ENCODE measurements at regions not wholly inside any gene's neighbourhood (a gene's known extent, or its start where the extent isn't known, plus 50 kb on each side); places are given as distances from the start of the nearest gene placed in this dataset.

DNA sequence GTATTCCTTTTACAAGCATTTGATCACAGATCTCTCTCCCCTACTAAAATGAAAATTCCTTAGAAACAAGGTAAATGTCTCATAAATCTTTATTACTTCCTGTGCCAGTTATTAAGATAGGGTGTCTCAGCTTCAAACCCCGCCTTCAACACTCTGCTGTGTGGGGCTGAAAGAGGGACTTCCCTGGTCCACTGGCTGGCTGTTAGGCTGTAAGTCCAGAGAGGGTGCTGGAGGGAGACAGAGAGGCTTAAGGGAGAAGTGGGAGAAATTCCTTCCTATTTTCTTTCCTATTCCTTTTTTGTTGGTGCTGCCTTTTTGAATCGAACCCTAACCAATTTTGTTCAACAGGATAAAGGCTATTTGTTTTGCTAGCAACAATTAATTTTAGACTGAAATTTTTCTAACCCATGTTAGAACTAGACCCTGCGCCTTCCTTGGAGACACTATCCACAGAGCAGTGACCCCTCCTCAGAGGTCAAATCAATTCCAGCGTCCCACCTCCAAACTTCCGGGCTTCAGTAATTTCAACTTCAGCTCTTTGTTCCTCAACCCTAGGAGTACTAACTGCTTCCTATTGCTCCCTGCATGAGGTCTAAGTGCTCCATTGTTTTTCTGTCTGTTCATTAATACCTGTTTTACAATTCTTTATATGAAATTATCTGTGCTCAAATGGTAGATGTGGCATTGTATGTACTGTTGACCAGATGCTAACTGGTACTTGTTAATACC lies 207.5 kb upstream of the OPRM1 start (continued):
- no peak for TF ChIP-seq HIVEP1 (CRISPR knock-in tag; IDR thresholded peaks at IDR 0.05)
- no peak for TF ChIP-seq DR1 (CRISPR knock-in tag; IDR thresholded peaks at IDR 0.05)
- TF ChIP-seq MIER2 (CRISPR knock-in tag; IDR thresholded peaks at IDR 0.05): no peak

DNA sequence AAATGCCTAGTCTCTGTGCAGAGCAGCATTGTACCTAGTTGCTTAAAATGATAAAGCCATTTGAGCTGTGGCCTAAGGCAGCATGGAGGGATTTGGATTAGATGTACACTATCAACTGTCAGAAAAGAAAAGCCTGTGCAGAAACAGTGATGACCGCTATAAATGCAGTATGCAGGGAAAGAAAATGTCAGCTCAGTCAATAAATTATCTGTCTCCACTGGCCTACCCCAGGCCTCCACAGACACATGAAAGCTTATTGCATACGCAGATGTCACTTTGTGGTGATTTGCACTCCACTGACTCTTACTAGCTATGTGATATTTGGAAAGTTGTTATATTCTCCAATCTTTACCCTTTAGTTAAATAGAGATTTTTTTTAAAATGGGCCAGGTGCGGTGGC lies 221.9 kb upstream of the OPRM1 start:
- BruUV-seq (replicated peaks): no TSS peak
- Histone ChIP-seq H3K36me3 (replicated peaks in 1 of 2; ENCODE audit: control insufficient read depth in 1 of 2, insufficient read depth in 2 of 2, low read length in 2 of 2) (no peaks in the 10 kb centered on the region), H4K20me1 (ENCODE audit: insufficient read depth, low read length) (no peaks in the 10 kb centered on the region), H3K27me3 (ENCODE audit: control insufficient read depth in 1 of 2, insufficient read depth in 2 of 2, low read length in 2 of 2) (no peaks in the 10 kb centered on the region), H3K4me2 (ENCODE audit: low read depth, low read length) (no peak overlapping the region), H3K4me1 (ENCODE audit: insufficient read depth, low read length) (no peaks in the 10 kb centered on the region), H3K4me3 (replicated peaks in 1 of 3; ENCODE audit: insufficient read depth in 1 of 3, low read depth in 2 of 3, low read length in 3 of 3) (no peak overlapping the region), H3K9me3 (ENCODE audit: low read length) (peaks cover 25% of the 10 kb centered on the region; the same call in 1 of the 2 replicates), H3K27ac (ENCODE audit: extremely low read length, insufficient read depth, low read length) (no peak overlapping the region), H3K9ac (ENCODE audit: insufficient read depth, low read depth, low read length) (no peak overlapping the region), H2AFZ (ENCODE audit: low read length) (no peak overlapping the region), H3K79me2 (ENCODE audit: insufficient read depth, low read length) (no peaks in the 10 kb centered on the region)
- CTCF ChIA-PET (ENCODE audit: low intra/inter-chr PET ratio, low total read pairs): no interaction called here
- in situ Hi-C loops (cut with HindIII; ENCODE audit: extremely low pct_ligation_motif_present, low pct_unique_long_range_greater_than_20kb) (no loop called here), intact Hi-C loops (cut with micrococcal nuclease; ENCODE audit: unreplicated experiment) (no loop called here)
- DNase-seq (ENCODE audit: low spot score): no peak
- no peak for TF ChIP-seq GPN1 (CRISPR knock-in tag; IDR thresholded peaks at IDR 0.05; ENCODE audit: borderline replicate concordance)
- TF ChIP-seq, protein P1, sequence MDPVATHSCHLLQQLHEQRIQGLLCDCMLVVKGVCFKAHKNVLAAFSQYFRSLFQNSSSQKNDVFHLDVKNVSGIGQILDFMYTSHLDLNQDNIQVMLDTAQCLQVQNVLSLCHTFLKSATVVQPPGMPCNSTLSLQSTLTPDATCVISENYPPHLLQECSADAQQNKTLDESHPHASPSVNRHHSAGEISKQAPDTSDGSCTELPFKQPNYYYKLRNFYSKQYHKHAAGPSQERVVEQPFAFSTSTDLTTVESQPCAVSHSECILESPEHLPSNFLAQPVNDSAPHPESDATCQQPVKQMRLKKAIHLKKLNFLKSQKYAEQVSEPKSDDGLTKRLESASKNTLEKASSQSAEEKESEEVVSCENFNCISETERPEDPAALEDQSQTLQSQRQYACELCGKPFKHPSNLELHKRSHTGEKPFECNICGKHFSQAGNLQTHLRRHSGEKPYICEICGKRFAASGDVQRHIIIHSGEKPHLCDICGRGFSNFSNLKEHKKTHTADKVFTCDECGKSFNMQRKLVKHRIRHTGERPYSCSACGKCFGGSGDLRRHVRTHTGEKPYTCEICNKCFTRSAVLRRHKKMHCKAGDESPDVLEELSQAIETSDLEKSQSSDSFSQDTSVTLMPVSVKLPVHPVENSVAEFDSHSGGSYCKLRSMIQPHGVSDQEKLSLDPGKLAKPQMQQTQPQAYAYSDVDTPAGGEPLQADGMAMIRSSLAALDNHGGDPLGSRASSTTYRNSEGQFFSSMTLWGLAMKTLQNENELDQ (CRISPR knock-in tag; IDR thresholded peaks at IDR 0.05; ENCODE audit: borderline replicate concordance): no peak
- FAIRE-seq: no peak
- POLR2A ChIA-PET: no interaction called here
- no peak for ATAC-seq
- 90% methylated on average over 3 of the region's 3 CpGs for WGBS (ENCODE audit: low lambda C conversion rate)
